NB4 (cell line): ENCODE measurements at regions not wholly inside any gene's neighbourhood (a gene's known extent, or its start where the extent isn't known, plus 50 kb on each side); places are given as distances from the start of the nearest gene placed in this dataset.

Experiments used
- DNase-seq: peaks from one replicate; pipeline ENCODE4 v3.0.0; 2010; ENCODE audit warnings: low read depth
- H3K4me3 ChIP-seq: one replicate; pipeline ENCODE4 v1.5.1; 2011; ENCODE audit warnings: mild to moderate bottlenecking, low read depth, low read length, moderate library complexity
- CTCF ChIP-seq: IDR thresholded peaks from one replicate; pipeline ENCODE4 v1.5.1; 2012; ENCODE audit warnings: low read depth, low read length
- MYC ChIP-seq: IDR thresholded peaks from 2 replicates; pipeline ENCODE4 v1.6.1; 2011; ENCODE audit warnings: low read depth, low read length
- POLR2A ChIP-seq: IDR thresholded peaks from 2 replicates; pipeline ENCODE4 v1.6.1; 2011; ENCODE audit warnings: mild to moderate bottlenecking; ENCODE audit not compliant: insufficient read length; ENCODE audit errors: extremely low read depth
- TF ChIP-seq, protein P1 (sequence below): IDR thresholded peaks from 2 replicates; pipeline ENCODE4 v1.6.1; 2011; ENCODE audit warnings: low read depth, low read length

DNA sequence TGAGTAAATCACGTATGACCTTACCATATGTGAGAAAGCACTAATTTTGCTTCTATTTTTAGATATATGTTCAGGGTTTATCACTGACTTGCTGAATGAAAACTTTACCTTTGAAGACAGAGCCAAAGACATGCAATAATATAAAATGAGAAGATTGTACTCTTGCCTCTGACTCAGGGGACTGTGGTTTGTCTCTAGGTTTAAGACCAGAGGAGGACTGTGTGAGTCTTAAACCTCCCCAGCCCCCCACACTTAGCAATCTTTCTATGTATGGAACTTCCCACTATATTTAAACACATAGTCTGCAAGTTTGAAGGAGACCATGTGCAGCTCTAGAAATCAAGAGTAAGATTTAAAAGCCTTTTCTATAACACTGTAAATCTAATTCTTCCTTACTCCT lies 368.7 kb upstream of the FAM241A start:
- TF ChIP-seq CTCF, result no peak
- TF ChIP-seq, protein P1, sequence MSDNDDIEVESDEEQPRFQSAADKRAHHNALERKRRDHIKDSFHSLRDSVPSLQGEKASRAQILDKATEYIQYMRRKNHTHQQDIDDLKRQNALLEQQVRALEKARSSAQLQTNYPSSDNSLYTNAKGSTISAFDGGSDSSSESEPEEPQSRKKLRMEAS, result no peak
- no peak for TF ChIP-seq MYC
- TF ChIP-seq POLR2A, result no peak
- no peak for DNase-seq

GRCh38 chr4:111778543-111778942 lies 366.7 kb upstream of the FAM241A start:
- H3K4me3 ChIP-seq, result no peak overlapping the region
- no peak for DNase-seq
- no peak for TF ChIP-seq POLR2A
- TF ChIP-seq, protein P1, result no peak
- no peak for TF ChIP-seq CTCF
- TF ChIP-seq MYC, result no peak

More for the DNA sequence above, 368.7 kb upstream of the FAM241A start:
- H3K4me3 ChIP-seq, result no peak overlapping the region

DNA sequence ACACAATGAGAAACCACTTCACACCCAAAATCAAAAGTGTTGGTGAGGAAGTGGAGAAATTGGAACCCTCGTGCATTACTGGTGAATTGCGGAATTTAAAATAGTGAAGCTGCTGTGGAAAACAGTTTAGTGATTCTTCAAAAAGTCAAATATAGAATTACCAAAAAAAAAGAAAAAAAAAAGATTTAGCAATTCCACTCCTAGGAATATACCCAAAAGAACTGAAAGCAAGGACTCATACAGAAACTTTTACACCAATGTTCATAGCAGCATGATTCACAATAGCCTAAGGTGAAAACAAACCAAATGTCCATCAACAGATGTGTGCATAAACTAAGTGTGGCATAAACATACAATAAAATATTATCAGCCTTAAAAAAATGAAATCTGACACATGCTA lies 364.3 kb upstream of the FAM241A start:
- no peak for DNase-seq
- TF ChIP-seq, protein P1, result no peak
- TF ChIP-seq MYC, result no peak
- TF ChIP-seq POLR2A, result no peak
- TF ChIP-seq CTCF, result no peak

DNA sequence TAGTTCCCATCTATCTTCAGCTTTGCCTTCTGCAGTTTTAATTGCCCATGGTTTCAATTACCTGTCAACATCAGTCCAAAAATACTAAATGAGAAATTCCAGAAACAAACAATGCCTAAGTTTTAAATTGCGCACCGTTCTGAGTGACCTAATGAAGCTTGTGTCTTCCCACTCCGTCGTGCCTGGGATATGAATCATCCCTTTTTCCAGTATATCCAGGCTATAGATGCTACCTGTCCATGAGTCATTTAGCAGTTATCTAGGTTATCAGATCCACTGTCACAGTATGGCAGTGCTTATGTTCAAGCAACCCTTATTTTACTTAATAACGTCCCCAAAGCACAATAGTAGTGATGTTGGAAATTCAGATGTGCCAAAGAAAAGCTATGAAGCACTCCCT lies 363.6 kb upstream of the FAM241A start:
- TF ChIP-seq, protein P1, result no peak
- no peak for TF ChIP-seq CTCF
- TF ChIP-seq POLR2A, result no peak
- no peak for TF ChIP-seq MYC
- H3K4me3 ChIP-seq, result no peak overlapping the region
- no peak for DNase-seq

More for the DNA sequence above, 364.3 kb upstream of the FAM241A start:
- no peak overlapping the region for H3K4me3 ChIP-seq

GRCh38 chr4:111788099-111788498 lies 357.2 kb upstream of the FAM241A start:
- no peak for DNase-seq
- no peak overlapping the region for H3K4me3 ChIP-seq
- no peak for TF ChIP-seq CTCF
- TF ChIP-seq MYC, result no peak
- TF ChIP-seq, protein P1, result no peak
- TF ChIP-seq POLR2A, result no peak

DNA sequence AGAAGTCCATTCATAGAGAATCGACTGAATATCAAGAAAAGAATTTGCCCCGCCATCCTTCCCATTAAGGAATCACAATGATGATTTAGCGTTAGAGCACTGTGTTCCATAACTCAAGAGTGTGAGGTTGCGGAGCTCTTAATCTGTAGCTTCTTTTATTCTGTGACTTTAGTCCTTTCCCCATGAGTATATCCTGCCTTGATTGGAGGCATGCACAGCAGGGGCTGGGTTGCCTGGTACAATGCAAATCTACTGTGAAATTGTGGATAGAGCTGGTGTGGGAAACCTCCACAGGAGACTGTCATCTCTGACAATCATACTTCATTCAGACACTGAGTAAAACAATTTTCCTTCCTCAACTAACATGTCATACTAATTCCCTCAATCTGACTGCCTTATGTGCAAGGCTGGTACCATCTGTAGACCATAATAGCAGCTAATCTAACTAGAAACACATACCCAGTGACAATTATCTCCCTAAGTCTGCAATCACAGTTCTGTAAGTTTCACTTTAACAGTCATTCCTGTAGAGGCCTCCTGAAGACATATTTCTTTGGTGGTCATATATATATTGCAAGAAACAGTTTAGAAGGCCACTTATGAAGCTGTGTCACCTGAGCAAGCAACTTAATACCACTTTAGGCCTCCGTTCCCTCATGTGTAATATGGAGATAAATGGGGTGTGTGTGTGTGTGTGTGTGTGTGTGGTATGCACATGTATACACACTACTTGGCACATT lies 355.2 kb upstream of the FAM241A start:
- H3K4me3 ChIP-seq, result no peak overlapping the region
- TF ChIP-seq CTCF, result no peak
- TF ChIP-seq MYC, result no peak
- TF ChIP-seq, protein P1, result no peak
- TF ChIP-seq POLR2A, result no peak
- DNase-seq, result no peak
